ENCODE measurements at regions not wholly inside any gene's neighbourhood (a gene's known extent, or its start where the extent isn't known, plus 50 kb on each side); places are given as distances from the start of the nearest gene placed in this dataset.

- no peak overlapping the region for H2BK12ac ChIP-seq (ENCODE audit: low read length in 2 of 2)
- H3K4me1 ChIP-seq (ENCODE audit: control insufficient read depth, insufficient read depth, low read depth, low read length) = peaks cover 5% of the 10 kb centered on the region
- H2AFZ ChIP-seq (ENCODE audit: low read depth, low read length) = no peak overlapping the region
- H2AK5ac ChIP-seq (ENCODE audit: low read length, severe bottlenecking) = no peak overlapping the region
- peak overlapping the region; percentile 48 for H3K4me2 ChIP-seq (ENCODE audit: low read length, poor library complexity, severe bottlenecking)
- no peaks in the 10 kb centered on the region for H3K36me3 ChIP-seq (ENCODE audit: control insufficient read depth in 1 of 2, insufficient read depth in 2 of 2, low read depth in 1 of 2, low read length in 2 of 2)
- no peak overlapping the region for H3K4ac ChIP-seq (ENCODE audit: low read depth in 1 of 2, low read length in 2 of 2)
- H3K9ac ChIP-seq (ENCODE audit: low read length) = no peak overlapping the region
- peaks cover 2% of the 10 kb centered on the region for H3K79me1 ChIP-seq (replicated peaks; ENCODE audit: low read length, poor library complexity, severe bottlenecking)
- no peak overlapping the region for H3K27ac ChIP-seq (ENCODE audit: low read length, poor library complexity, severe bottlenecking)
- no peak overlapping the region for H4K91ac ChIP-seq (ENCODE audit: low read length)
- H2BK120ac ChIP-seq (ENCODE audit: low read depth, low read length) = no peak overlapping the region
- no peak overlapping the region for H2BK15ac ChIP-seq (ENCODE audit: low read depth, poor library complexity, severe bottlenecking)
- H3K9me3 ChIP-seq (ENCODE audit: control insufficient read depth, low read length) = no peaks in the 10 kb centered on the region
- no peak overlapping the region for H3K4me3 ChIP-seq (ENCODE audit: insufficient read depth in 1 of 2, low read depth in 1 of 2, low read length in 2 of 2)
- 66% methylated on average over 16 of the region's 19 CpGs for WGBS
- no peak overlapping the region for H2BK5ac ChIP-seq (ENCODE audit: low read depth, low read length, poor library complexity, severe bottlenecking)
- peaks cover 0 to 8% of the 10 kb centered on the region in 2 experiments for H3K27me3 ChIP-seq (ENCODE audit: control insufficient read depth in 1 of 2, insufficient read depth in 1 of 2, low read length in 2 of 2)
- no peak overlapping the region for H3K23ac ChIP-seq (ENCODE audit: low read length in 2 of 2)
- no peak for DNase-seq
- H4K8ac ChIP-seq (ENCODE audit: low read length) = no peak overlapping the region
- H3K14ac ChIP-seq (ENCODE audit: low read length in 2 of 2) = no peak overlapping the region
- no peak overlapping the region for H3K18ac ChIP-seq (ENCODE audit: low read depth in 1 of 2, low read length in 2 of 2)
Measured at GRCh38 chr21:31470896-31471694, 127.0 kb upstream of the TIAM1 start.

GRCh38 chr21:31460980-31461379 lies 116.9 kb upstream of the TIAM1 start:
- Histone ChIP-seq H3K4ac (ENCODE audit: low read depth in 1 of 2, low read length in 2 of 2) (no peak overlapping the region), H2BK5ac (ENCODE audit: low read depth, low read length, poor library complexity, severe bottlenecking) (no peak overlapping the region), H2AFZ (ENCODE audit: low read depth, low read length) (no peak overlapping the region), H2AK5ac (ENCODE audit: low read length, severe bottlenecking) (no peak overlapping the region), H3K4me1 (ENCODE audit: control insufficient read depth, insufficient read depth, low read depth, low read length) (peaks cover 2% of the 10 kb centered on the region), H2BK120ac (ENCODE audit: low read depth, low read length) (no peak overlapping the region), H3K4me2 (ENCODE audit: low read length, poor library complexity, severe bottlenecking) (no peak overlapping the region), H3K4me3 (ENCODE audit: insufficient read depth in 1 of 2, low read depth in 1 of 2, low read length in 2 of 2) (no peak overlapping the region), H3K9ac (ENCODE audit: low read length) (no peak overlapping the region), H3K9me3 (ENCODE audit: control insufficient read depth, low read length) (no peaks in the 10 kb centered on the region), H3K14ac (ENCODE audit: low read length in 2 of 2) (no peak overlapping the region), H2BK12ac (ENCODE audit: low read length in 2 of 2) (no peak overlapping the region), H3K27ac (ENCODE audit: low read length, poor library complexity, severe bottlenecking) (no peak overlapping the region), H3K79me1 (replicated peaks; ENCODE audit: low read length, poor library complexity, severe bottlenecking) (no peaks in the 10 kb centered on the region), H2BK15ac (ENCODE audit: low read depth, poor library complexity, severe bottlenecking) (no peak overlapping the region), H3K36me3 (ENCODE audit: control insufficient read depth in 1 of 2, insufficient read depth in 2 of 2, low read depth in 1 of 2, low read length in 2 of 2) (no peaks in the 10 kb centered on the region), H4K91ac (ENCODE audit: low read length) (no peak overlapping the region), H3K18ac (ENCODE audit: low read depth in 1 of 2, low read length in 2 of 2) (no peak overlapping the region), H4K8ac (ENCODE audit: low read length) (no peak overlapping the region), H3K23ac (ENCODE audit: low read length in 2 of 2) (no peak overlapping the region), H3K27me3 (ENCODE audit: control insufficient read depth in 1 of 2, insufficient read depth in 1 of 2, low read length in 2 of 2) (peaks cover 0 to 9% of the 10 kb centered on the region in 2 experiments)
- no peak for DNase-seq
- WGBS = 91% methylated on average over 9 of the region's 10 CpGs

- Histone ChIP-seq H2BK120ac (ENCODE audit: low read depth, low read length) (no peak overlapping the region), H4K8ac (ENCODE audit: low read length) (no peak overlapping the region), H4K91ac (ENCODE audit: low read length) (no peak overlapping the region), H3K18ac (ENCODE audit: low read depth in 1 of 2, low read length in 2 of 2) (no peak overlapping the region), H3K4me2 (ENCODE audit: low read length, poor library complexity, severe bottlenecking) (no peak overlapping the region), H3K4me3 (ENCODE audit: insufficient read depth in 1 of 2, low read depth in 1 of 2, low read length in 2 of 2) (no peak overlapping the region), H2BK12ac (ENCODE audit: low read length in 2 of 2) (no peak overlapping the region), H2BK5ac (ENCODE audit: low read depth, low read length, poor library complexity, severe bottlenecking) (no peak overlapping the region), H3K23ac (ENCODE audit: low read length in 2 of 2) (no peak overlapping the region), H3K27ac (ENCODE audit: low read length, poor library complexity, severe bottlenecking) (no peak overlapping the region), H2BK15ac (ENCODE audit: low read depth, poor library complexity, severe bottlenecking) (no peak overlapping the region), H3K9ac (ENCODE audit: low read length) (no peak overlapping the region), H3K4ac (ENCODE audit: low read depth in 1 of 2, low read length in 2 of 2) (no peak overlapping the region), H3K14ac (ENCODE audit: low read length in 2 of 2) (no peak overlapping the region), H3K27me3 (ENCODE audit: control insufficient read depth in 1 of 2, insufficient read depth in 1 of 2, low read length in 2 of 2) (peaks cover 0 to 18% of the 10 kb centered on the region in 2 experiments), H3K36me3 (ENCODE audit: control insufficient read depth in 1 of 2, insufficient read depth in 2 of 2, low read depth in 1 of 2, low read length in 2 of 2) (no peaks in the 10 kb centered on the region), H3K79me1 (replicated peaks; ENCODE audit: low read length, poor library complexity, severe bottlenecking) (peaks cover under 1% of the 10 kb centered on the region), H3K4me1 (ENCODE audit: control insufficient read depth, insufficient read depth, low read depth, low read length) (peaks cover 2% of the 10 kb centered on the region), H2AK5ac (ENCODE audit: low read length, severe bottlenecking) (no peak overlapping the region), H2AFZ (ENCODE audit: low read depth, low read length) (no peak overlapping the region), H3K9me3 (ENCODE audit: control insufficient read depth, low read length) (no peaks in the 10 kb centered on the region)
- 75% methylated on average over 3 of the region's 3 CpGs for WGBS
- DNase-seq = peak; percentile 3
Measured at GRCh38 chr21:31459457-31459856, 115.4 kb upstream of the TIAM1 start.

- no peak for DNase-seq
- Histone ChIP-seq H4K91ac (ENCODE audit: low read length) (no peak overlapping the region), H3K9me3 (ENCODE audit: control insufficient read depth, low read length) (no peaks in the 10 kb centered on the region), H3K4ac (ENCODE audit: low read depth in 1 of 2, low read length in 2 of 2) (no peak overlapping the region), H4K8ac (ENCODE audit: low read length) (no peak overlapping the region), H2BK12ac (ENCODE audit: low read length in 2 of 2) (no peak overlapping the region), H3K36me3 (ENCODE audit: control insufficient read depth in 1 of 2, insufficient read depth in 2 of 2, low read depth in 1 of 2, low read length in 2 of 2) (no peaks in the 10 kb centered on the region), H3K27ac (ENCODE audit: low read length, poor library complexity, severe bottlenecking) (no peak overlapping the region), H2AFZ (ENCODE audit: low read depth, low read length) (no peak overlapping the region), H2AK5ac (ENCODE audit: low read length, severe bottlenecking) (no peak overlapping the region), H3K23ac (ENCODE audit: low read length in 2 of 2) (no peak overlapping the region), H2BK5ac (ENCODE audit: low read depth, low read length, poor library complexity, severe bottlenecking) (no peak overlapping the region), H2BK15ac (ENCODE audit: low read depth, poor library complexity, severe bottlenecking) (no peak overlapping the region), H2BK120ac (ENCODE audit: low read depth, low read length) (no peak overlapping the region), H3K4me2 (ENCODE audit: low read length, poor library complexity, severe bottlenecking) (no peak overlapping the region), H3K14ac (ENCODE audit: low read length in 2 of 2) (no peak overlapping the region), H3K9ac (ENCODE audit: low read length) (no peak overlapping the region), H3K79me1 (replicated peaks; ENCODE audit: low read length, poor library complexity, severe bottlenecking) (peaks cover 1% of the 10 kb centered on the region), H3K27me3 (ENCODE audit: control insufficient read depth in 1 of 2, insufficient read depth in 1 of 2, low read length in 2 of 2) (peaks cover 0 to 23% of the 10 kb centered on the region in 2 experiments), H3K4me3 (ENCODE audit: insufficient read depth in 1 of 2, low read depth in 1 of 2, low read length in 2 of 2) (no peak overlapping the region), H3K4me1 (ENCODE audit: control insufficient read depth, insufficient read depth, low read depth, low read length) (peaks cover 3% of the 10 kb centered on the region), H3K18ac (ENCODE audit: low read depth in 1 of 2, low read length in 2 of 2) (no peak overlapping the region)
- WGBS = 100% methylated on average over 1 of the region's 1 CpG
Measured at GRCh38 chr21:31457675-31458074, 113.6 kb upstream of the TIAM1 start.

Measured in mesenchymal stem cell (in vitro differentiated cells and primary cell).